GM12878 (cell line): ENCODE measurements at regions not wholly inside any gene's neighbourhood (a gene's known extent, or its start where the extent isn't known, plus 50 kb on each side); places are given as distances from the start of the nearest gene placed in this dataset.

Experiments used
- CREB1 ChIP-seq: IDR thresholded peaks from 2 replicates; pipeline ENCODE4 v1.6.1; 2012; ENCODE audit warnings: low read depth, mild to moderate bottlenecking, inconsistent platforms
- CUX1 ChIP-seq: IDR thresholded peaks from 2 replicates; pipeline ENCODE4 v1.6.1; 2012; ENCODE audit warnings: improper control_type of control experiment, low read depth, low read length; ENCODE audit not compliant: insufficient replicate concordance
- DPF2 ChIP-seq: fragments of 450-650 bp; IDR thresholded peaks from 2 replicates; pipeline ENCODE4 v1.6.1; 2017; ENCODE audit warnings: mild to moderate bottlenecking
- EGR1 ChIP-seq, 2 experiments: IDR thresholded peaks; 1 replicate in 1 of 2; 2 replicates in 1 of 2; pipeline ENCODE4 v1.6.1; 2011 to 2012; ENCODE audit warnings: low read depth in 2 of 2, low read length in 2 of 2, borderline replicate concordance in 1 of 2, mild to moderate bottlenecking in 1 of 2, moderate library complexity in 1 of 2
- EP300 ChIP-seq, 2 experiments: fragments of 150-350 bp in 1 of 2; IDR thresholded peaks; 2 replicates each; pipeline ENCODE4 v1.6.1; 2011 to 2012; ENCODE audit warnings: low read depth in 2 of 2, low read length in 2 of 2, borderline replicate concordance in 1 of 2, improper control_type of control experiment in 1 of 2, inconsistent platforms in 1 of 2; ENCODE audit not compliant: control insufficient read depth in 1 of 2
- HDAC2 ChIP-seq: fragments of 200-600 bp; sonication (generic); IDR thresholded peaks from 2 replicates; pipeline ENCODE4 v1.6.1; 2017
- KDM1A ChIP-seq: fragments of 200-600 bp; sonication (generic); IDR thresholded peaks from 2 replicates; pipeline ENCODE4 v1.6.1; 2016; ENCODE audit warnings: borderline replicate concordance
- MEF2A ChIP-seq: IDR thresholded peaks from 2 replicates; pipeline ENCODE4 v1.6.1; 2011; ENCODE audit warnings: low read depth, mild to moderate bottlenecking, low read length, moderate library complexity; ENCODE audit not compliant: insufficient read depth
- NKRF ChIP-seq: fragments of 450-650 bp; conservative IDR thresholded peaks from 2 replicates; pipeline ENCODE4 v1.6.1; 2017; ENCODE audit warnings: mild to moderate bottlenecking, moderate library complexity
- PBX3 ChIP-seq: IDR thresholded peaks from 2 replicates; pipeline ENCODE4 v1.6.1; 2011; ENCODE audit warnings: mild to moderate bottlenecking, low read depth, low read length, moderate library complexity; ENCODE audit not compliant: insufficient replicate concordance
- PRDM15 ChIP-seq: fragments of 450-650 bp; formaldehyde crosslinking; IDR thresholded peaks from 2 replicates; pipeline ENCODE4 v1.4.0; 2020; ENCODE audit warnings: mild to moderate bottlenecking, moderate library complexity
- RUNX3 ChIP-seq: IDR thresholded peaks from 2 replicates; pipeline ENCODE4 v1.6.1; 2012; ENCODE audit warnings: low read length, inconsistent platforms
- SMAD5 ChIP-seq: IDR thresholded peaks from 2 replicates; pipeline ENCODE4 v1.6.1; 2016; ENCODE audit warnings: antibody characterized with exemption, low read depth
- SUPT20H ChIP-seq: IDR thresholded peaks from 2 replicates; pipeline ENCODE4 v1.6.1; 2011; ENCODE audit warnings: low read depth, mild to moderate bottlenecking, low read length, moderate library complexity, borderline replicate concordance; ENCODE audit not compliant: control insufficient read depth
- TAF1 ChIP-seq: IDR thresholded peaks from 2 replicates; pipeline ENCODE4 v1.6.1; 2011; ENCODE audit warnings: mild to moderate bottlenecking, low read depth, low read length, borderline replicate concordance
- TF ChIP-seq, protein P1 (sequence below): IDR thresholded peaks from 2 replicates; pipeline ENCODE4 v1.6.1; 2012; ENCODE audit warnings: low read length, inconsistent platforms

DNA sequence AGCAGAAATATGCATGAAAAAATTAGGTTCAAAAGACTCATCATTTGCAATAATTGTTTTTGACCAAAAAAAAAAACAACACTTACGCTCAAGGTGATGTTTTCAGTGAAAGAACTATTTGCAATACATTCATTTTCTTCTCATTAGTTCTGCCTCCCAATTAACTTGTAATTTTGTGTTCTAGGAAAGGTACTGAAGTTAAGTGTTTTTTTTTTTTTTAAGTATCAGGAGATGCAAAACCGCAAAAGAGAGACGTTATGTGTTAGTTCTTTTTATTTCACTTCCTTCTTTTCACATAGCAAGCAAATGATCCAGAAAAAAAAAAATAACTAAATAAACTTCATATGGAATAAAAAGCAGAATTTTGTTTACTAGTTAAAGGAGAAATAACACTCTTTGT lies 735.2 kb upstream of the GCFC2 start (continued):
- TF ChIP-seq PBX3 (no peak), DPF2 (no peak), SMAD5 (no peak), KDM1A (no peak), RUNX3 (no peak), TAF1 (no peak), PRDM15 (CRISPR knock-in tag) (no peak), SUPT20H (no peak), EP300 (IDR thresholded peaks at IDR 0.05; ENCODE audit: borderline replicate concordance in 1 of 2, control insufficient read depth in 1 of 2, low read depth in 2 of 2, low read length in 2 of 2) (peak; percentile 66 to 77; a peak in 3 of 4 replicates), EGR1 (IDR thresholded peaks at IDR 0.05; ENCODE audit: borderline replicate concordance in 1 of 2, low read depth in 2 of 2, low read length in 2 of 2) (no peak), MEF2A (no peak), NKRF (no peak), CUX1 (peak; percentile 70), HDAC2 (no peak), CREB1 (no peak)
- TF ChIP-seq, protein P1, sequence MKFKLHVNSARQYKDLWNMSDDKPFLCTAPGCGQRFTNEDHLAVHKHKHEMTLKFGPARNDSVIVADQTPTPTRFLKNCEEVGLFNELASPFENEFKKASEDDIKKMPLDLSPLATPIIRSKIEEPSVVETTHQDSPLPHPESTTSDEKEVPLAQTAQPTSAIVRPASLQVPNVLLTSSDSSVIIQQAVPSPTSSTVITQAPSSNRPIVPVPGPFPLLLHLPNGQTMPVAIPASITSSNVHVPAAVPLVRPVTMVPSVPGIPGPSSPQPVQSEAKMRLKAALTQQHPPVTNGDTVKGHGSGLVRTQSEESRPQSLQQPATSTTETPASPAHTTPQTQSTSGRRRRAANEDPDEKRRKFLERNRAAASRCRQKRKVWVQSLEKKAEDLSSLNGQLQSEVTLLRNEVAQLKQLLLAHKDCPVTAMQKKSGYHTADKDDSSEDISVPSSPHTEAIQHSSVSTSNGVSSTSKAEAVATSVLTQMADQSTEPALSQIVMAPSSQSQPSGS = no peak
